ENCODE measurements at regions not wholly inside any gene's neighbourhood (a gene's known extent, or its start where the extent isn't known, plus 50 kb on each side); places are given as distances from the start of the nearest gene placed in this dataset.

DNA sequence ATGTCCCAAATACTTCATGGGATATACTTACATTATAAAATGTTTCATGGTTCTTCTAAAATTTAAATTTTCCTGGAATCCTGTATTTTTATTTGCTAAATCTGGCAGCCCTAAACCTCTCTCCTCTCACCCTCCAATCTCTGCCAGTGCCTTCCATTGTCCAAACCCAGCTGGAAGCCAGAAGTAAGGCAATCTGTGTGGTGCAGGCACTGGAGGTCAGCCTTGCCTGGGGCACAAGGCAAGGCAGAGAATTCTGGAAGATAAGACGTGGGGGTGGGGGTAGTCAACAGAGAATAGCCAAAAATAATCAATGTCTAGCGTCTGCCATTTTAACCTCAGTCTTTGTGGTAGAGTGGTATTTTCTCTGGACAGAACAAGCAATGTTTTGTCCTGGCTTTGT, 381.7 kb downstream of the GPAM start:
- no peak for DNase-seq (ENCODE audit: low spot score)

DNA sequence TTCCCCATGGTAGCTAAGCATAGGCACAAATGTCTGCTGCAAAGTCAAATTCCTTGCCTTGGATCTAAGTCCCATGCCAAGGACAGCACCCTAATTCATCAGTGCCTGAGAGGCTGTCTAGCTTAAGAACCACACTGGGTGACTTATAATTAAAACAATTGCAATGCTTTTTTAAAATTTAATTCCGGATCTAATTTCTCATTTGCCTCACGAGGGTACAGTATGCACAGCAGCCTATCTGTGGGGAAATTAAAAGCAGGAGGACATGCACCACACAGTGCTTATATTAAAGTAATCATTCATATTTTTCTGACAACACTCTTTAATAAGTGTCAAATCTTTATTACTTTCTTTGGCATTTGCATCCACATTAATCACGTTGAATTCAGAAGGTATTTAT, 378.8 kb downstream of the GPAM start:
- DNase-seq (ENCODE audit: low spot score) = no peak

- DNase-seq (ENCODE audit: low spot score) = no peak
Measured at GRCh38 chr10:111811517-111811916, 372.0 kb downstream of the GPAM start.

DNA sequence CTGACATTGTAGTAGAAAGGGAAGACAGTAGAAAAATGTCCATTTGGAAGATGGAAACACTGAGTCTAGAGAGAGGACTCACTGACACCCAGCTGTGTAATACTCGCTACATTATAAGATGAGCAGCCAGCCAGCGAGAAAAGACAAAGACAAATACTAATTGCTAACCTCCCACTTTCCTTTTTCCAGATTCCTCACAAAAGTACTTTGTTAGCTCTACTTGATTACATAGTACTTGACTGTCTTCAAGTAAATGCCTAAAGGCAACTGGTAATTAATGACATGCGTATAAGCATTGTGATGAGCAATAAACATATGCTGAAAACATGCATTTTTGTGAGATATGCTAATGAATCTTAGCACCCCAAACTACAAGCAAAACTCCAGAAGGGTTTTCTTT, 363.1 kb downstream of the GPAM start:
- DNase-seq (ENCODE audit: low spot score) = no peak

GRCh38 chr10:111821871-111822270, 361.7 kb downstream of the GPAM start:
- no peak for DNase-seq (ENCODE audit: low spot score)

GRCh38 chr10:111822661-111823060, 360.9 kb downstream of the GPAM start:
- no peak for DNase-seq (ENCODE audit: low spot score)

DNA sequence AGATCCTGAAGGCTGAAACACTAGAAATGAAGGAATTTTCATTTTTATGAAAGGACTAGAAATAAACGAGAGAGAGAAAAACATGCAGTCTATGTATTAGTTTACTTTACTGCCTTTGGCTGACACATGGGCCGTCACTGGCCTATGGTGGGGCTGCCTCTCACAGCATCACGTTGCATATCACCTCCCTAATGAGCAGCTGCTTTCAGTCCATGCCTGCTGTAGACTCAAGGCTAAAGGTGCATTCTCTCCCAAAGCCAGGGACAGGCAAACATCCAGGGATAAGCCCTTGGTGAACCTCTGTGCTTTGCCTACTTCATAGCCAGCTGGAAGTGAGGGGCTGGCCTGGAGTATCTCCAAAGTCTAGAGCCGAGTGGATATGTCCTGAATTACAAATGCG, 359.4 kb downstream of the GPAM start:
- peak; percentile 22 for DNase-seq (ENCODE audit: low spot score)

DNA sequence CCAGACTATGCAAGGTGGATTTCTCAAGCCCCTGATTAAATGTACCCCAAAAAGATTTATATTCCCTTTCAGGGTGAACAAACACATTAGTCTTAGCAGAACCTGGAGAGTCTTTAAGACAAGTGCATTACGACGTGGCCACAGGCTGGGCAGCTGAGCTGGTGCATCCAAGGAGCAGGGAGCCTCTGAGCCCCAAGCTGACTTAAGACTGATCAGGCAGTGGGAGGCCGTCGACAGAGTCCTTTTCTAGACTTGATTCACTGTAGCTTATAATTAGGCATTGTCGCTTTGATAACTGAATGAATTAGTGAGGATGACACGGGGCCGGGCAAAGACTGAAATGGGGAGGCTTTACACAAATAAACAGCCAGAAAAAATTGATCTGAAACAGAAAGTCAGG, 353.2 kb downstream of the GPAM start:
- no peak for DNase-seq (ENCODE audit: low spot score)

GRCh38 chr10:111831058-111831457, 352.5 kb downstream of the GPAM start:
- DNase-seq (ENCODE audit: low spot score) = no peak

GRCh38 chr10:111833251-111833650, 350.3 kb downstream of the GPAM start:
- DNase-seq (ENCODE audit: low spot score) = no peak

- DNase-seq (ENCODE audit: low spot score) = no peak
Measured at GRCh38 chr10:111835574-111835973, 348.0 kb downstream of the GPAM start.

- no peak for DNase-seq (ENCODE audit: low spot score)
Measured at GRCh38 chr10:111836064-111836463, 347.5 kb downstream of the GPAM start.

GRCh38 chr10:111836571-111836970, 347.0 kb downstream of the GPAM start:
- DNase-seq (ENCODE audit: low spot score) = no peak

- DNase-seq (ENCODE audit: low spot score) = no peak
Measured at GRCh38 chr10:111837086-111837485, 346.5 kb downstream of the GPAM start.

GRCh38 chr10:111837985-111838384, 345.6 kb downstream of the GPAM start:
- no peak for DNase-seq (ENCODE audit: low spot score)

DNA sequence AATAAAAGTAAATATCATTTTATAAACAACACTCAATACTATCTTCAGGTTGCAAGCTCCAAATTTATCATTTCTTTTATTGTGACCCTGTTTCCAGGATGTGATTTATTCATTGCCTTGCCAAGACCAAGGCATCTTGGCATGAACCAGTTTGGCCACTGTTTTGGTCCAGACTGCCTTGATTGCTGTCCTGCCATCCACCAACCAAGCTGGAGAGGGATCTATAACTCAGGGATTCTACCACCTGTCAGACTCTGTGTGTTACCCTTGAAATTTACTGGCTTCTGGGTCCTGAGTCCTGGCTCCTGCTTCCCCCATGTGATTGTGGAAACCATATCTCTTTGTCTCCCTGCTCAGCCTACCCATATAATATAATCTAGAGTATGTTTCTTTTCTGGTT, 343.0 kb downstream of the GPAM start:
- DNase-seq (ENCODE audit: low spot score) = no peak

DNA sequence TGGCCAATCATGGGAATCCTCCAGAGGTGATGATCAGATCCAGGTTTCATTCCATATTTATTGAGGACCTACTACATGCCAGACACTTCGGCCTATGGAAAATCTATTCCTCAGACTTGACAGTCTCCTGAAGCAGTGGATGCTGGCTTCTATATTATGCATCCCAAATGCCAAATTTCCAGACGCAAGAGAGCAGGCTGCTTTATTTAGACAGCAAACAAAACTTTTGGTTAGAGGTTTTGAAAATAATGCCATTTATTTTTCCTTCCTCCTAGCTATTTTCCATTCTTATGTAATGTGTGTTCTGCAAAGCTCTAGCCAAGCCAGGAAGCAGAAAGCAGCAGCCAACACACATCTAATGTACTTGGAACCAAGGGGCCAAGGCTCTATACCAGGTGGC, 330.8 kb downstream of the GPAM start:
- DNase-seq (ENCODE audit: low spot score) = no peak

DNA sequence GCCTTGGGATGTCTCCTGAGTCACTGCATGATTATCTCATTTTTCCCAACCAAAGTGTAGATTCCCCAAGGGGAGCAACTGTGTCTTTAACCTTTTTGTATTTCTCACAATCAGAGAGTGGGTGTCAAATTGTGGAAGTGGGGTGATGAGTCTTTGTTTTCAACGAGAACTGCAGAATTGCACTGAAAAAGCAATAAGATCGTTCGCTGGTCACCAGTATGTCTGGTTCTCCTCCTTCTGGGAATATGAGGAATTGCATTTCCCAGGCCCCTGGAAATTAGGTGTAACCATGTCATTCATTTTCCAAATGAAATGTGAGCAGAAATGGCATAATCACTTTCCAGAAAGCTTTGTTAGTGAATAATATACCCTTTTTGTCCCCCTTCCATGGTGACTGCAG, 326.9 kb downstream of the GPAM start:
- no peak for DNase-seq (ENCODE audit: low spot score)

DNA sequence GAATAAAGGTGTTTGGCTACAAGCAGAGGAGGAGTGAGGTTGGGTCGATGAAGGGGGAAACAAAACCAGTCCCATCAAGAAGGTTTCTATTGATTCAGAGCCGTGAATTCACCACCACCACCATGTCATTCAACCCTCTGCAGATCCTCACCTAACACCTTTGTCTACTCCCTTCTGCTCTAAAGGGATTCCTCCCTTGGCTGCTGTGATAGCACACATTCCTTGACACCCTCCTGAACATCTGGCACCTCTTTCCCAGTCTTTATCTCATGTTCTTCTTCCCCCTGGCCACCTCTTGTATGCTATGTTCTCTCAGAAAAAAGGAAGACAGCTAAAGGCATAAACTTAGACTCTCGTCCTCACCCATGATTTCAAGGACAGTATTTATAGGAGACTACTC, 318.0 kb downstream of the GPAM start:
- no peak for DNase-seq (ENCODE audit: low spot score)

GRCh38 chr10:111871458-111871857, 312.1 kb downstream of the GPAM start:
- DNase-seq (ENCODE audit: low spot score) = no peak

DNA sequence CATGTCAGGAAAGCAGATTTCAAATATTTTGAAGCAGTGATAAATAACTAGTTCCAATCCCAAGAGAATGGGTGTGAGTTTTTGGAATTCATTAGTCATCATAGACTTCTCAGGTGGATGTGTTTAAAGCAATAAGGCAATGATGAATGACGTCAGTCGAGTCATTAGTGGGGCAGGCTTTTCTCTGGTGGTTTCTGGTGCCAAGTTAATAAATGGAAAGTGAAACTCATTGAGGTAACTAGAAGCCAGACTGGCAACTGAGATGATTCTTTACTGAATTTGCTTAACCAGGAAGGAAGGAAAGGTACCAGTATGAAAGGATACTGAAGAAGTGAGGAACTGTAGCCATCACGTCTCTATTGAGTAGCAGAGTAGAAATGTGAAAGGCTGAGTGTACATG, 311.0 kb downstream of the GPAM start:
- DNase-seq (ENCODE audit: low spot score) = no peak

GRCh38 chr10:111873041-111873440, 310.5 kb downstream of the GPAM start:
- peak; percentile 96 for DNase-seq (ENCODE audit: low spot score)

DNA sequence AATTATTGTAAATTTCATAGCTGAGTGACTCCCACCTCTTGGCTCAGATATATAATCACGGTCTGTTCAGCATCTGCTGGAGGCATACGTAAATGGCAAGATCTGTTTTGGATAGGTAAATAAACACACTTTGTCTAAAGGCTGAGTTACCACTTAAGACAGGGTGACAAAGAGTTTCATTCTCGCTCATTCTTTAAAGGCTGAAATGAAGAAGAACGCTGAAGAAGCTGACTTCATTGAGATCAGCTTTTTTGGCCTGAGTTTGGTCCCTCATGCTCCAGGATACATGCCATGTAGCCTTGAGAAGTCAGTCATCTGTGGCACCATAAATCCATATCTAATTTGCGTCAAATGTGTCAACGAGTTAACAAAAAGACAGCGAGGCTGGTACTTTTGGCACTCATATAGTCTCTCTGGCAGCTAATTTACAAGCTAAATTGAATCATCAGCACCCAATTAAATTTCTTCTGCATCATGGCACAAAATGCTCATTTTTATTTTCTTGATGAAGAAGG, 309.9 kb downstream of the GPAM start:
- peak; percentile 76 for DNase-seq (ENCODE audit: low spot score)

GRCh38 chr10:111874576-111874975, 309.0 kb downstream of the GPAM start:
- no peak for DNase-seq (ENCODE audit: low spot score)

- no peak for DNase-seq (ENCODE audit: low spot score)
Measured at GRCh38 chr10:111875725-111876124, 307.8 kb downstream of the GPAM start.
